ENCODE measurements at regions not wholly inside any gene's neighbourhood (a gene's known extent, or its start where the extent isn't known, plus 50 kb on each side); places are given as distances from the start of the nearest gene placed in this dataset.

DNA sequence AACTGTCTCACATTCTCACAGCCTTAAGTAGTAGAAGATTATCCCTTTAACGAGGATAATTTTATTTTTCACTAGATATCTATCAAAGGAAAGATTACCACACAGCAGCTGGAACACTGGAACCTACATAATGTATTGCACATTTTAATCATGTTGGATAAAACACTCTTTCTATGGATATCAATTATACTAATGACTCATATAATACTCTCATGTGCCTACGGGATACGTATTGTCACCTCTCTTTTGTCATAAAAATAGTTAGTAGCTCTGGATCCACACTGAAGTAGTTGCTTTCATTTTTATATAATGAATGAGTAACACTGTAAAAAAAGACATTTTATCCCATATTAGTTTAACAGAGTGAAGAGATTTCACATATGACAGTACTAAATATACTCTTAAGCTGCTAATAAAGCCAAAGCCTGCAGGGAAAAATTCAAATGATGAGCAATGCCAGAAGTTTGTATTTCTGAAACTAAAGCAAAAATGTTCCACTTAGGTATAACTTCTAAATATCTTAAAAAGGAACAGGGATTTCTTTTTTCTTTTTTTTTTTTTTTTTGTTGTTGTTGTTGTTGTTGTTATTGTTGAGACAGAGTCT is 408.7 kb upstream of the PKN2 start:
- DNase-seq: no peak

DNA sequence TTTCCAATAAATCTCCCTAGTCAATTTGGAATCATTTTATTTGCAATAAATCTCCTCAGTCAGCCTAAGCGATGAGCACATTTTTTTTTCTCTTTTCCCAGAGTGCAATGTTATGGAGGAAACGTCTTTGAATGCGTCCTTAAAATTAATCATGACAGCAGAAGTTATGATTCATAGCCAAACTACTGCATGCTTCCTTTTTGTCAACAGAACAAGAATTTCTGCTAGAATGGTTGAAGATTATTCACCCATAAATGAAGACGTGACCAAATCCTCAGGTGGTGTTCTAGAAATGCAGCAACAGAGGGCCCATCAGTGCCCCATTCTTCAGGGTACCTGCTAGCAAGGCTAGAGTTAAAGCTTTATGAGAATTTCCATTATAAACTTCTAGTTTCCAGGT is 407.9 kb upstream of the PKN2 start:
- no peak for DNase-seq

DNA sequence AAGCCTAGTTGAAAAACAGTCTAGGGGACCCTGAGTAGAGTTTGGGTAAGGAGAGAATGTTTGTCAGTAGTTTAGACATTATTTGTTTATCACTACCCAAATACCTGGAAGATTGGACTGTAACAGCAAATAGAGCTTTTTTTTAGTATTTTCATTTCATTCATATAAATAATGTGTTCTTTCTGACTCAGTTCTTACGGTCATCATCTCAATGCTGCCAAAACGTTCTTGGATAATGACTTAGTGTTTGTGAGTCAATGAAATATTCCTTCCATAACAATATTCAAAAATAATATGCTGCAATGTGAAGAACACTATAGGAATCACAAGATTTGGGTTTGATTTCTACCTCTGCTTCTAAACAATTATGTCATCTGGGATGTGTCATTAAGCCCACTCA is 400.0 kb upstream of the PKN2 start:
- DNase-seq: no peak

DNA sequence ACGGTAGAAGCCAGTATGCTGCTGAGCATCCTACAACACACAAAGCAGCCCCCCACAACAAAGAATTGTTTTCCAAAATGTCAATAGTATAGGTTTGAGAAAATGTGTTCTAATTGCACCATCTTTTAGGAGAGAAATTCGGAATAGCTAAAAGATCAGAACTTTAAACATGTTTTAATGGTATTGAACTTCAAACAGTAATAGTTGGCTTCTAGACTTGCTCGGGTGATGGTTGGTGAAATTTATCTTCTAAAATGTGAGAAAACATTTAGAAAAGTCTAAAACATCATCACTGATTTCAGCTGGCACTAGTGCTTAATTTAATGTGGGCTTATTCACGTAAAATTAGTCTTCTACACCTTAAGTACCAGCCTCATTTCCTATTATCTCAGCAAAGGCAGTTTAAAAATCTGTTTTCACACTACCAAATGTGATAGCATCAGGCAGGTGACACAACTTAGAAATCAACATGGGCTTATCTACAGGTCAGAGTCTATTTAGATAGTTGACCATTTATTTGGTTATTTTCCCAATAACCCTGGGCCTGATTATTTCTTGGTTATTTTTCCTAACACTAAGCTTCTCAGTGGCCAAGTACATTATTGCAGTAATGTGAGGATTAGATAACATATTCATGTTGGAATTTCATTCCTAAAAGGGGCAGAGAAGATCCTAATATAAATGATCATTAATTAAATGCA is 399.3 kb upstream of the PKN2 start:
- DNase-seq: no peak

DNA sequence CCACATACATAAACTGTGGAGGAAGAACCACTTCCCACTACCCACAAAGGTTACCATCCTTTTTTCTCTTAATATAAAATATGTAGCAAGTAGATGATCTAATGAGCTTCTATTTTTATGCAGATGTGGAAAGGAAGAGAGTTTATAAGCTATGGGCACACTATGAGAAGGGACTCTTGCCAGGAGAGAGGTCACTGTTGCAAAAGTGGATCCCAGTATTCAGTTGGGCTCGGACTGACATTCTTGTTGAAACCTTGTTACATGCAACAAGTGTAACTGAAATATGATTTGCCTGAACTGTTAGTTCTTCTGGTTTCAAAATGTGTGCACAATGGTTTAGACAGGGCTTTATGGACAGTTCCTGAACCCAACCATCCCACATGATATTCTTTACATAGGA is 397.4 kb upstream of the PKN2 start:
- DNase-seq: no peak

DNA sequence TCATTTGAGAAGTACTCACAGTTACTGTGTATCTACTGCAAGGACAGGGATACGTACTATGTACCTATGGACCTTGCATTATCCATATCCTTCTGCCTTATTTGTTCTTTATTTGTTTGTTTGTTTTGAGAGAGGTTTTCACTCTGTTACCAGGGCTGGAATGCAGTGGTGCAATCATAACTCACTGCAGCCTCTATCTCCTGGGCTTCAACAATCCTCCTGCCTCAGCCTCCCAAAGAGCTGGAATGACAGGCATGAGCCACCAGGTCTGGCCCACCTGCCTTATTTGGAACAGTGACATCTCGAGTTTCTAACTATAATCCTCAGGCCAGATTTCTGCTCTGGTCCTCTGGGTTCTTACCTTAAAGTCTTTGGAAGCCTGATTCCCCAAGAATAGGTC is 395.5 kb upstream of the PKN2 start:
- no peak for DNase-seq

DNA sequence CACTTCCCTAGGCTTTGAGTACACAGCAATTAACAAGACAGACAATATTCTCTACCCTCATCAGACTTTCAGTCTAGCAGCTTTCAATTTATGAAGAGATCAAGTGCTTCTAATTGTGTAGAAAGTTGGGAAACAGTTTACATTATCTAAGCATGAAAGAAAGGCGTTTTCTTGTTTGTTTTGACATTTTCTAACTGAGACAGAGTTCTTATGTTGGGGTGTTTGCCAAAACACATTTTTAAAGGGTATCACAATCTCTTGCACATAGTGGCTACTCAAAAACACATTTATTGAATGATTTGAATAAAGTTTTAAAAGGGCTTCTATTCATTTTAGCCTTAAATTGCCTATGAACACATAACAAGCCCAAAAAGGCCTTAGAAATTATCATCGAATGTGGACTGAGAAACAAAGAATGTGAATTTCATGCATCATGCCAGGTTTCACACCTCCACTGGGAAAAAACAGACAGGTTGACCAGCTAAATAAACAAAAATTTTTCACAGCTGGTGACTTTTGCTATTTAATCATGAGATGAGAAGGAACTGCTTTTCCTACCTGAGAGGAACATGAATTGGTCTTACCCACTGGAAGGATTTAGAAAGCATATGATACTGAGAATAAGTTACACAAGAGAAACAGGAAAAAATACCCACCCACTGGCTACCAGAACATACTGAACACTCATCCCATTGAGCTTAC is 394.5 kb upstream of the PKN2 start:
- no peak for DNase-seq

DNA sequence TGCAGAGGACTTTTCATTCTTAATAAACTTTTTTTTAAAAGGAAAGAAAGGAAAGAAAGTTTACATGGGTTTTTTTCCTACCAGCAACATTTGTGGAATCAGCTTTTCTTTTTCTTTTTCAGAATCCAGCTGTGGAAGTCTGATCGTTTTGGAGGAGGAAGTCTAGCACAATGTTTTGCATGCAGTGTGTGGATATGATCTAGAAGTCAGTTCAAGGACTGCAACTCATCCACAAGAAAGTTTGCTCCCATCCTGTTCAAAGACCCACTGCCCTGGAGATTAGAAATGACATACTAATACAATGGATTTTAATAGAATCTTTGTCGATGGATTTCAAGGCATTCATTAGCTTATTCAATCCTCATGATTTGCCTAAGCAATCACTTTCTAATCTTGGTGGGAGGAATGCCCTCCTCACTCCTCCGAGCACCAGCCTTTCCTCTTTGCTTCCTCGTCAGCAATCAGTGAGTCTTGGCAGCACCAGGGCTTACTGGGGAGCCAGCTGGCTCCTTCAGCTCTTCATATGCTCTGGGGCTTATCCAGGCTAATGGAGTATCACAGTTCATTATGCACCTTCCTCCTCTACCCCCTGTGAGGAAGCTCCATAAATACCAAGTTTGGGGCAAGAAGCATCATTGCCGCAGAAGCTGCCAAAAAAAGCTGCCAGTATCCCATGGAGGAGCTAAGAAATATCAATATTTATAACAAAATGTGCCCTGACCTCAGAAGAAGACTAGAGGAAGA is 392.3 kb upstream of the PKN2 start:
- no peak for DNase-seq

DNA sequence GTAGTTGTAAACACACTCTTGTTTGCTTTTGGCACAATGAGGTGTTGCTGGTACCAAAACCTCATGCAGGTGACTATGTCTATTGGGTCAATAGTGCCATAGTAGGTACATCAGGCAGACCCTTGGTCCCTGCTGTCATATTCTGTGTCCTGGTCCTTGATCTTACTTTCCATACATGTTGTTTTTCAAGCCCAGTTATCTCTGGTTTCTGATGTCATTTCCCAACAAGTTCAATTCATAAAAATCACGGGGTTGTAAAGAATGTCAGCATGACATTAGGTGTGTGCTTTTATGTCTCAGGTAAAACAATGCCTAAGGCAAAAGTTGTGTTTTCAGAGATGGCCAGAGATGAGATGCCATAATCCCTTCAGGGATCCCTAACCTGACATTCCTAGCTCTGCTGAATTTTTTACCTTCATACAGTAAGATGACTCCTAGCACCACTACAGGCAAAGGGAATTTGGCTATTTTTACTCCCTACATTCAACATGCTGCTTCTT is 390.3 kb upstream of the PKN2 start:
- no peak for DNase-seq

DNA sequence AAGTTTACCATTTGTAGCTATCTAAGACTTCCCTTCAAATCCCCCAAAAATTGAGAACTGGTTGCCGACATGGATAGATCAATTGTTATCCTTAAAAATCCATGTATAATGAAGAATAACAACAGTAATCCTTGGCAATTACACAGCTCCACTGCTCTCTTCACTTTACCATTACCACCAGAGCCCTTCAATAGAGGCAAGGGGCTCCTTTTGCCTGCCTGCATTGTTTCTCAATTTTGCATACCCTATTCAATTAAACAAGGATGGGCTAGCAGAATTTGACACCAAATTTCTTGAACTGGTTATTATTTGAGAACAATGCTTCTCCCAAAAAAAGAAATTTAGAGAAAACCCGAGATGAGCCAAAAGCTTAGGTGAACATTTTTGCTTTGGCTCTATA is 387.8 kb upstream of the PKN2 start:
- DNase-seq: no peak

DNA sequence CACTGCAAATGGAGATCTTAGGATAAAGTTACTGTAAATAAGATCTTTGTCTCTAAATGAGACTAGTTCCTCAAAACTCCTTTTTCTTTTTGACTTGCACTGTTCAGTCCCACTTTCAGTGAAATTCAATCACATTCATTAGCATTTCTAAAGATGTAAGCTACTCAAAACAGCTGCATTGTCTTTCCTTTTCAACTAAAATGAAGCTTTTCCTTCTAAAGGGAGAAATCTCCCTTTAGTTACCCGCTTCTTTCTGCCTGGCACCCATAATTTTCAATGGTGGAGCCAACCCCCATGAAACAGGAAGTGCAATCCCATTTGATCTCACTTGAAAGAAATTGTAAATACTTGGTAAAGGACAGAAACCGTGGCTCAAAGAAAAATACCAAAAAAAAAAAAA is 387.4 kb upstream of the PKN2 start:
- DNase-seq: no peak

DNA sequence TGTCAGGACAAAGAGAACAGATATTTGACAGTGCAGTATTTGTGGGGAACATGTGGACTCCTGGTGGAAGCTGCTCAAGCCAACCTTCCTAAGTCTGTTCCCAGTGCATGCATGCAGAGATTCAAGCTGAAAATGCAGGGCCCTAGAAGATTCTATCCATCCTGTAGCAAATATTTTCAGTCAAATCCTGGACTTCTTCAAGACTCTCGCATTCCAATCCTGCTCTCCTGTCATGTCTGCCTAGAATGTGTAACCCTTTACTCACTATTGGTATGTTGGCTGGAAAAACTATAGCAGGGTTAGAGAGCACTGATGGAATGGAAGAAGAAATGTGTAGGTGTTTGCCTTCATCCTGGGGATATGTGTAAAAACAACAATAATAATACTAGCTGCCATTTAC is 385.6 kb upstream of the PKN2 start:
- no peak for DNase-seq

DNA sequence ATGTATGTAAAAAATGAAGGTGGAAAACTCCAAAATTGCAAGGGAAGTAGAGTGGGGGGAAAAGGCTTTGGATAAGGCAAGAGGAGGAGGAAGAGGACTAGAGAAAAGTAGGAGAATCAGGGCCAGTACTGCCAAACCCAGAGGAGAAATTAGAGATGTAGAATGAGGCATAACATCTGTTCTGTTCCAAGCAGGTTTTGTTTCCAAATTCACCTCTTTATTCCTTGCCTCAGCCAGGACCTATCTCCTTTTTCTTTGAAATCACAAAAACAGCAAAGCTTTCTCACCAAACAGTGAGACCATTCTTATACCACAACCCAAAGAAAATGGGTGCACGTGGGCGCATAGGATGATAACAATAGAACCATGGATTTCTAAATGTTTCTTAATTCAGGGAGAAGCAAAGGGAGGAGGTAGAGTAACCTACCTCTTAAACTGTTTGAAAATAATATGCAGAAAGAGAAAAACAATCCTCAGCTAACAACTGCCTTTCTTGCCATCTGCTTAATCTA is 383.3 kb upstream of the PKN2 start:
- no peak for DNase-seq

DNA sequence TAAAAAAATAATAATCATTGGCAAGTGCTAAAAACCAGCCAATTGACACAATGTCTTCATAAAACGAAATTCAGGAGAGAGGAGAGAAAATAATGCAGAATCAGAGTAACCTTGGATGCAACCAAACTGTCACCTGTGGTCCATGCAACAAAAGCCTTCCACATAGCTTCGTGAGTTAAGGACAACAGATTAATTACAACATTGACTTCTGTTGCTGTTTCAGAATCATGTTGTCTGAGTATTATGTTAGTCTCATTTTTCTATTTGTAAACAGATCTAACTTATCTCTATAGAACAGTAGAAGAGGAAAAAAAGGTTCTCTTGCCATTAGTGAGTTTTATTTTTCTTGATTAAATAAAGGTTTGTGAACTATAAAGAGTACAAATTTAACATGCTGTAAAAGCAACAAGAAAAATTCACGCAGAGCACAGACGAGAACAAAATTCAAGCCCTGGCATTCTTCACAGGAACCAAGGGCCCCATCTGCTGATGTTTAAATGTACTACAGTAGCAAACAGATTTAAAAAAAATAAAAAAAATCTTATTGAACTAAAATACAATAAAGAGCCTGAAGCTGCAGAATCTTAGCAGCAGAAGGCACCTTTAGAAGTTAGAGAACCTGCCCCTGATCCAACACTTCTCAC is 381.1 kb upstream of the PKN2 start:
- peak; percentile 1 for DNase-seq

DNA sequence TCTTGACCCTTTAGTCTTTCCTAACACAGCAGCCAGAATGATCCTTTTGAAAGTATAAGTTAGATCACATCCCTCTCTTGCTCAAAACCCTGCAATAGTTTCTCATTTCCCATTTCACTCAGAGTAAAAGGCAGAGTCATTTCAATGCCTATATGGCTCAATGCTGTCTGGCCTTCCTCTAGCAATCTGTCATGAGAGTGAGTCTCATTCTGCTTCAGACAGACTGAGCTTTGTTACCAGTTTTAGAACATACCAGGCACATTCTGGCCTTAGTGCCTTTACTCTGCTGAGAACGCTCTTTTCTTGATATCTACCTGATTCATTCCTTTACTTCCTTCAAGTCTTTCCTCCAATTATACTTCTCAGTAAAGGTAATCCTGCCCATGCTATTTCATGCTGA is 372.8 kb upstream of the PKN2 start:
- DNase-seq: no peak

DNA sequence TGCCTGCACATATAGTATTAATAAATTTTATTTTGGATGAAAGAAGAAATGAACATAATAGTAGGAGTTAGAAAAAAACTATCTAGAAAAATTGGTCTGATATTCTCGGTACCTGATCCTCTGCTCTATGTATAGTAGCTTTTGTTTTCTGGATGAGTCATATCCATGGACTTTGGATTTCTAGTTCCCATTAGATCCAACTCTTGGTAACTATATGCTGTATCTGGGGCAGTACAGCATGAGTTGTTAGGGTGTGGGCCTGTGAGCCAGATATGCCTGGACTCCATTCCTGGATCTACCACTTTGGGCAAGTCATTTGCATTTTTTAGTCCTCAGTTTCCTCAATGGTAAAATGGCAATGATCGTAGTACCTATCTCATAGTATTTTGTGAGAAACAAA is 372.2 kb upstream of the PKN2 start:
- no peak for DNase-seq

DNA sequence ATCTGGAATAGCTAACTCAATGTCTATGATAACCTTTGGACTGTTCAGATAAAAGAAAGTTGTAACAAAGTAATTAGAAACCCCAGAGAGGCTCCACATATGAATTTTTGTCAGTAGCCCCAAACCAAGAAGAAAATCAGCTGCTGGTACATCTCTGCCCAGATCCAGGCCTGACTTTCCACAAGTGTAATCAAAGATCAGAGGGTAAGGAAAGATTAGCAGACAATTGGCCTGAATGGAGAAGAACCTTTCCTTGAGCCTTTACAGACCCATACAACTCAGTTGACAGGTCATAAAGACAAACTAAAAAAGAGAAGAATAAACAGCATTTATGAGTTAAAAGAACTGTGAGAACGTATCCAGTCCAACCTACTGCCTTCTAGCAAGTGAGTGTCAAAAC is 366.7 kb upstream of the PKN2 start:
- DNase-seq: no peak

DNA sequence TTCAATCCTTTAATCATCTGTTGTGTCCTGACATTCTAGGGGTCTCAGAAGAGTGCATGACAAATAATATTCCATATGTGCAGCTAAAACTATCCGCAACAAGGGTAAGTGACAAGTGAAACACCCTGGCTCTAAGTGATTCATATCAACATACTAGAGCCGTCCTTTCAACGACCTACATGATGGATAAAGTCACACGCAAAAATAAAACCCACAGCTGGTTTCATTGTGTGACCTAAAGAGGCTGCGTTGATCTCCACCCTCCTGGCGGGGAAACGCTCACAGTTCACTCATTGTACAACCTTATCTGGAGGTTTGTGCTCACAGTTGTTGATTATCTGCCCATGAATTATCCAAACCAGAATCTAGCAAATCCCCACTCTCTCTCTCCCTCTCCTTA is 365.3 kb upstream of the PKN2 start:
- DNase-seq: no peak

DNA sequence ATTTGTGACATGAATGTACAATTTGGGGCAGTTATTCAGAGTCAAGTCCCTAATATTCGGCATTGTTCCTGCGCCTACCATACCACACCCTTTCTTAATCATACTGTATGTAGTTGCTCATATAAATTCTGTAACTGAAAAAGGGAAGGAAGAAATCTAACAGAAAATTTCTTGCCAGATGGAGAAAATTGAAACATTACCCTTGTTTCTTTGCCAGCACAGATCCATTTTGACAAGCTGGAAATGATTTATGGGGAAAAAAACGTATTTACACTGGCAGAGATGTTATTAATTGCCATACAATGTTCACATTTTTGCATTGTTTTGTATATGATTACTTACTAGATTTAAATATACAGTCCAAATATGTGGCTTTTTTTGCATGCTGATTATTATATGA is 363.8 kb upstream of the PKN2 start:
- DNase-seq: no peak

DNA sequence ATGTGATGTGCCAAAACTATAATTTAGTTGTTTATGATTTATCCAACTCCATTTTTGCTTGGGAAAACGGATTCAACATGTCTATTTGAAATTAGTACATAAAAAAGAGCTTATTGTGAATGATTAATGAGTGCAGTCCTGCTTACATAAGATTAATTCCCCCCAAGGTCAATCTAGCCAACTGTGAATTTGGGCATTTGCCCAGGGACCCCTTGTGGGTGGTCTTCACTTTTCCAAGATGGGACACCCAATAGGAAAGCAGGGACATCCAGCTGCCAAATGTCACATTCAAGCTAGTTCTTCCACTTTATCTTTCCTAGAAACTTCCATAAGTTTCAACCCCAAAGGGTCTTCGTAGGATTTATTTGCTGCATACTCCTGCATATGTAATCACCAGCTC is 362.4 kb upstream of the PKN2 start:
- no peak for DNase-seq

DNA sequence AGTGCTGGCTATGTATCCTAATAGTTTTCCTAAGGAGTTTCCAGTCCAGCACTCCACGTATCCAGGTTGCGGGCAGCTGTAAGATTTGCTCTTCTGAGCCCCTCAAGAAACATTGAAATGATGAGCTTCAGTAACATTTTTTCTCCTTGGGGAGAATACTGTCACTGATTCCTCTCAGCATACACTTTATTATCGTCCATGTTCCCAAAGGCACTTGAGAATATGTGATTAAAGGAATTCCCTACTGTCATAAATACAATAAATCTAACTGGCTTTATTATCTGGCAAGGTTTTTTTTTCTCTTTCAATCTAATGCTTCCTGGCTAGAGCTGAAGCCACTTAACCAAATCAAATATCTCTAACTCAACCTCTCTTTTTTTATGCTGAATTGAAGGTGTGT is 359.2 kb upstream of the PKN2 start:
- DNase-seq: no peak

DNA sequence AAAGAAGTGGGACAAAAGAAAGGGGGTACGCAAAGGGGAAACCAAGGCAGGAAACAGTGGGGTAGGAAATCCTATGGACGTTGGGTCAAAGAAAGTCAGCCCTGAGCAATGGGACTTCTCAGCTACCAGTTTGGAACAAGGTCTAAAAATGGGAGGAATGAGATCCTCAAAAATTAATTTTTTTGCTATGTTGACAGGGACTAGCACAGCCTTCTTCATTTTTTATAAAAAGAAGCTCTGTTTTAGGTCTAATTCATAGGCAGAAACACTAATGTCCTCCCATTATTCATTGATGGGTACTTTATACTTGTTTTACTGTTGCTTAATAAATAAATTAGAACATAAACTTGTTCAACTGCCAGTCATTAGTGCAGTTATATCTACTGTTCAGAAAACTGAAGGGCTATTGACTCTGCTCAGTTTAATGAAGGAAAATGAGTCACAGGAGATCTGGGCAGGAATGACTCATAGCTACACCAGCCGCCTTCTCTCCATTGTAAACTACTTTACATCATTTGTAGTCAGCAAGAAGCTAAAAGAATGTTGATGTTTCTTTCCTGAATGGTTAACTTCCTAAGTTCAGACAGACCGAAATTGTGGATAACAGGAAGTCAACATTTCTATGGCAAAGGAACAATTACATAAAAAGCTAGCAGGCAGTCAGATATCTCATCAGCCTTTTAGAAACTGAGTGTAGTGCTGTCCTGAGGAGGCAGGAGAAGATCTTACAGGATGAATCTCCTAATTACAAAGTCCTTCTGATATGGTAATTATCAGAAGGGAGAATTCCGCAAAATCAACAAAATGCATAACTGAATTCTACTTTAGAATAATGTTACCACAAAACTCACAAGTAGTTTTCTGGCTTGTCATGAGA is 356.4 kb upstream of the PKN2 start:
- DNase-seq: no peak

Measured in stimulated activated CD4-positive, alpha-beta T cell treated with anti-CD3 and anti-CD28 coated beads, Interleukin-15, amount 100 ng/mL, for 24 hours (primary cell).